OCI-LY7 (cell line): ENCODE measurements at regions not wholly inside any gene's neighbourhood (a gene's known extent, or its start where the extent isn't known, plus 50 kb on each side); places are given as distances from the start of the nearest gene placed in this dataset.

Experiments
- BruUV-seq: library from RNA; stranded (reverse); fragments of 400-500 nt; replicated peaks from 2 replicates; lab custom pipeline; 2021; lab: Mats Ljungman, UMichigan
- CTCF ChIA-PET: fragments of 300-600 bp; sonication (Branson Sonifier 250); formaldehyde crosslinking; loops from one replicate; lab custom pipeline; 2022; ENCODE audit warnings: antibody characterized with exemption; ENCODE audit not compliant: unreplicated experiment; lab: Charles Lee
- POLR2A ChIA-PET: fragments of 300-600 bp; sonication (Branson Sonifier 250); formaldehyde crosslinking; loops from one replicate; lab custom pipeline; 2022; ENCODE audit warnings: antibody characterized with exemption; lab: Charles Lee
- DNase-seq: peaks from one replicate; pipeline ENCODE4 v3.0.0-alpha.2; 2015; ENCODE audit warnings: low spot score
- H2AFZ ChIP-seq: fragments of 200-600 bp; sonication (generic), shearing (Covaris generic); 2 replicates; pipeline ENCODE4 v1.6.1; 2014; ENCODE audit warnings: mild to moderate bottlenecking, antibody characterized with exemption, low read length, moderate library complexity
- H3K27ac ChIP-seq: fragments of 200-600 bp; sonication (generic); 2 replicates; pipeline ENCODE4 v1.5.1; 2014; ENCODE audit warnings: mixed run types, low read depth, mild to moderate bottlenecking, moderate library complexity, low read length, inconsistent platforms; ENCODE audit not compliant: poor library complexity, severe bottlenecking
- H3K36me3 ChIP-seq: fragments of 200-600 bp; sonication (generic); 2 replicates; pipeline ENCODE4 v1.6.1; 2014; ENCODE audit warnings: mild to moderate bottlenecking, antibody characterized with exemption, low read length, moderate library complexity, mixed read lengths; ENCODE audit not compliant: insufficient read depth
- H3K4me1 ChIP-seq: fragments of 200-600 bp; sonication (generic); 2 replicates; pipeline ENCODE4 v1.5.1; 2014; ENCODE audit warnings: mild to moderate bottlenecking, low read length; ENCODE audit not compliant: insufficient read depth, poor library complexity, severe bottlenecking
- H3K4me2 ChIP-seq: fragments of 200-600 bp; sonication (generic); 2 replicates; pipeline ENCODE4 v1.6.1; 2014; ENCODE audit warnings: mild to moderate bottlenecking, low read length
- H3K4me3 ChIP-seq: fragments of 200-600 bp; sonication (generic); 2 replicates; pipeline ENCODE4 v1.5.1; 2014; ENCODE audit warnings: mild to moderate bottlenecking, low read depth, low read length; ENCODE audit not compliant: poor library complexity, severe bottlenecking
- H3K79me2 ChIP-seq: fragments of 200-600 bp; sonication (generic); 2 replicates; pipeline ENCODE4 v1.6.1; 2016; ENCODE audit warnings: low read depth, mild to moderate bottlenecking, low read length, moderate library complexity, mixed read lengths; ENCODE audit not compliant: insufficient read depth
- H3K9me2 ChIP-seq: fragments of 200-600 bp; sonication (generic); 2 replicates; pipeline ENCODE4 v1.6.1; 2016; ENCODE audit warnings: mild to moderate bottlenecking, low read length, mixed read lengths; ENCODE audit not compliant: insufficient read depth
- H3K9me3 ChIP-seq: fragments of 200-600 bp; sonication (generic); 2 replicates; pipeline ENCODE4 v1.6.1; 2014; ENCODE audit warnings: mild to moderate bottlenecking, mixed run types, low read length, mixed read lengths
- H4K20me1 ChIP-seq: fragments of 200-600 bp; sonication (generic); 2 replicates; pipeline ENCODE4 v1.6.1; 2014; ENCODE audit warnings: mild to moderate bottlenecking, antibody characterized with exemption, low read length, moderate library complexity, mixed read lengths; ENCODE audit not compliant: insufficient read depth
- CTCF ChIP-seq: fragments of 200-600 bp; sonication (generic); conservative IDR thresholded peaks from 2 replicates; pipeline ENCODE4 v1.5.1; 2014; ENCODE audit warnings: mild to moderate bottlenecking, antibody characterized with exemption, low read length, moderate library complexity, mixed read lengths
- EZH2phosphoT487 ChIP-seq: fragments of 200-600 bp; sonication (generic); IDR thresholded peaks from 2 replicates; pipeline ENCODE4 v1.6.1; 2018; ENCODE audit warnings: low read depth, borderline replicate concordance, mild to moderate bottlenecking, mixed run types, antibody characterized with exemption, low read length, moderate library complexity, mixed read lengths
- intact Hi-C: fragments of 100-400 bp; cut with micrococcal nuclease; formaldehyde crosslinking; loops from one replicate; pipeline ENCODE4 v1.10.0; 2022; ENCODE audit not compliant: unreplicated experiment

- H3K79me2 ChIP-seq = peaks cover 13% of the 10 kb centered on the region; the same call in 1 of the 2 replicates
- H3K9me2 ChIP-seq = no peaks in the 10 kb centered on the region
- peak overlapping the region; percentile 9 for H3K27ac ChIP-seq
- peak overlapping the region; percentile 56 for H3K4me2 ChIP-seq
- TF ChIP-seq CTCF = peak; percentile 76
- TF ChIP-seq EZH2phosphoT487 = no peak
- DNase-seq = peak; percentile 48
- BruUV-seq = no TSS peak
- CTCF ChIA-PET = no interaction called here
- H3K4me3 ChIP-seq = no peak overlapping the region
- no peak overlapping the region; the same call in 1 of the 2 replicates for H2AFZ ChIP-seq
- H3K36me3 ChIP-seq = peaks cover 7% of the 10 kb centered on the region
- peaks cover 31% of the 10 kb centered on the region for H3K4me1 ChIP-seq
- H4K20me1 ChIP-seq = peaks cover 4% of the 10 kb centered on the region; the same call in 1 of the 2 replicates
- POLR2A ChIA-PET = interaction anchor here (0.7 kb wide), 1 partner anchor 108 kb away, joined by 3 read pairs; no protein-coding TSS in a partner anchor
- H3K9me3 ChIP-seq = no peaks in the 10 kb centered on the region
- intact Hi-C loops = loop anchor here (1.0 kb wide), 1 partner anchor 110 kb away; no protein-coding TSS in a partner anchor
These were observed 273.7 kb upstream of the KLF14 start for GRCh38 chr7:131007439-131008330.

DNA sequence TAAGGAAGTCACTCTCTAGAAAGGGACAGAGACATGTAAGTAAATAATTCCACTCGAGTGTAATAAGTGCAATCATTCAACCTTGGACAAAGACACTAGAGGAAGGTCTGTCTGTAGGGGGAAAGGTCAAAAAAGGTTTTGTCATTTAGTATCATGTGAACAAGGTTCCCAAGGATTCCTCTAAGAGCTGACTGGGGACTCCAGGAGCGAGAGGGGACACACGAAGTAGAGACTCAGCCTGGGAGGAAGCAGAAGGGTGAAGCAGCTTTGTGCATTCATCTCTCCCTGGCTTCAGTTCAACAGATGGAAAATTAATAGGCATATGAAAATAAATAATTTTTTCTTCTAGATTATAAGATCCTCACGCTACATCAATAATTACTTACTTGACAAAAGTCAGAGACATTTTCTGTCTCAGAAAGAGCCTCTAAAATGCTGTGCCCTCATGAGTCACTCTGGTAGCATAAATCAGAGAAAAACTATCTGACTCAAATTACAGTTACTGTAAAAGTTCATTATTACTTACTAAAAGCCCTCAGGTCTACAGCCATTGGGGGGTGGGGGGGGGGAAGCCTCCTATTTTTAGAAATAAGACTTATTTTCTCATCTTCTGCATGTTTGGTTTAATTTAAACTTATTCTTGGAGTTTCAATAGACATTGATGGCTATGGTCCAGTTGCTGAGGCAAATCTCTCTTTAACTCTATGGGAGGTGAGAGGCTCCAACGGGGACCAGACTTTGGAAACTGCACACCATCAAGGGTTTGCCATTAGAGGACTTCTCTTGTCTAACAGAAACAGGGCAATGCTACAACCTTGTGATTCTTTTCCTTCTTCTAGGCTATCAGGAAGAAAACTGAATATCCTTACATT, 275.1 kb upstream of the KLF14 start:
- no TSS peak for BruUV-seq
- H3K36me3 ChIP-seq = peaks cover 5% of the 10 kb centered on the region
- peaks cover 4% of the 10 kb centered on the region; the same call in 1 of the 2 replicates for H4K20me1 ChIP-seq
- no peak overlapping the region for H3K27ac ChIP-seq
- no peak overlapping the region for H3K4me3 ChIP-seq
- DNase-seq = no peak
- POLR2A ChIA-PET = no interaction called here
- TF ChIP-seq CTCF (no peak), EZH2phosphoT487 (no peak)
- peaks cover 31% of the 10 kb centered on the region for H3K4me1 ChIP-seq
- H3K79me2 ChIP-seq = peaks cover 13% of the 10 kb centered on the region; the same call in 1 of the 2 replicates
- intact Hi-C loops = no loop called here
- no peak overlapping the region for H2AFZ ChIP-seq
- no peak overlapping the region for H3K4me2 ChIP-seq
- no peaks in the 10 kb centered on the region for H3K9me3 ChIP-seq
- CTCF ChIA-PET = no interaction called here
- no peaks in the 10 kb centered on the region for H3K9me2 ChIP-seq
